Stimulated activated CD4-positive, alpha-beta T cell treated with anti-CD3 and anti-CD28 coated beads, Interleukin-1b, Interleukin-23, amount 100 ng/mL, for 4 hours (primary cell): ENCODE measurements at regions not wholly inside any gene's neighbourhood (a gene's known extent, or its start where the extent isn't known, plus 50 kb on each side); places are given as distances from the start of the nearest gene placed in this dataset.

Source experiments
- DNase-seq, 2 donors: peaks; one replicate each; pipeline ENCODE4 v3.0.0-alpha.2; 2020; ENCODE audit warnings: low read depth in 2 of 2

- DNase-seq, result no peak
These were observed 555.2 kb downstream of the FGF9 start for GRCh38 chr13:22226086-22226485.

- no peak for DNase-seq
These were observed 557.0 kb downstream of the FGF9 start for GRCh38 chr13:22227895-22228294.

GRCh38 chr13:22229916-22230315, 559.0 kb downstream of the FGF9 start:
- no peak for DNase-seq

DNA sequence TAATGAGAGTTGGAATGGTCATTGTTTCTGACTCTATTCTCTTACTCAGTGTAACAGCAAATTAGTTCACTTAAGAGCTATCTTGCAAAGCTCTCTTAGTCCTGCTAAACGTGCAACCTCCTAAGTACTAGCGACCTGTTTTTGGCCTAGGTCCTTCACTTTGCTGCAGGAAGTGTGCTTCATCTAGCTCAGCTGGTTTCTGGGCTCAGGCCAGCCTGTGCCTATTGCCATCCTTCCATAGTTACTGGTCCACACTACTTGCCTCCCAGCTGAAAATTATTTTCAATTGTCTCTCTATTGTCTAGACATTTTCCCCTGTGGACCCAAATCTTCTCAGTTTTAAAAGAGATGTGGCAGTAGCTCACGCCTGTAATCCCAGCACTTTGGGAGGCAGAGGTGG, 561.3 kb downstream of the FGF9 start:
- no peak for DNase-seq

DNA sequence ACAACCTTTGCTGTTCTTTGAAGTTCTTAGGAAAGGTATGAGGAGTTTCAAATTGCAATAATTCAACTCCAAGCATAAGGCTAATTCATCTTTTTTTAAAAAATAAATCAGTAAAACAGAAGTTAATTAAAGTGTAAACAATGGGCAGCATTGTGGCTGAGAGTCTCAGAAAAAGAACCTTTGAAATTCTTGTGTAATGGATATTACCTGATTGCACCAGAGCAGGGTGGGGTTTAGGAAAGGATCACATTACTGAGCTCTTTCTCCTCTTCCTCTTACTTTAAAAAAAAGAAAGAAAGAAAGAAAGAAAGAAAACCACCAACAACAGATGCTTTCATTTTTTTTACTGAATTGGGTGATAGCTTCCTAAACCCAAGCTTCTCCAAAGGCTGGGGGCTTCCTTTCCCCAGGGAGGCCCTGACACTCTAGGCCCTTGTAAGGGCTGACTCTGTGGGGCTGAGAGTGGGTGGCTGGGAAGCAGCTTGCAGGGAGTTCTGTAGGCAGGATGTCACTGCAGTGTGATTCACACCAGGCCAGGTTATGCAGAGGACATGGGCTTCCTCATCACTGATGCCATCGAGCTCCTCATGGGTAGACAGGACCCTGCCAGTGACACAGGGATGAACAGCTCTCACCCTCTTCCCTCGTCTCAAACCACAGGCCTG, 564.5 kb downstream of the FGF9 start:
- no peak for DNase-seq

DNA sequence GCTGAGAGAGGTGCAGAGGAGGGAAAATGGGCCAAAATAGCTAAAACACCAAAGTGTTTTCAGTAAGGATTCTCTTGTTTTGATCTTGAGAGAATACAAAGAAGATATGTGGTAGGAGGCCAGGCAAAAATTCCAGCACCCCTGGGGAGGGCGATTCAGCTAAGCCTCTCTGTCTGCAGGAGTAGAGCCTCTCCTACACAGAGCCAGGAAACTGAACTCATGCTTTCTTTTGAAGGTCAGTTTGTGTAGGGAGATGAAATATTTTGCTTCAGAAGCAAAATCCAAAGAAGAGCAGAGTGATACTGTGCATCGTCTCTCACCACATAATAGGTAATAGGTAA, 565.0 kb downstream of the FGF9 start:
- DNase-seq, result no peak

- no peak for DNase-seq
These were observed 567.4 kb downstream of the FGF9 start for GRCh38 chr13:22238269-22238668.

DNA sequence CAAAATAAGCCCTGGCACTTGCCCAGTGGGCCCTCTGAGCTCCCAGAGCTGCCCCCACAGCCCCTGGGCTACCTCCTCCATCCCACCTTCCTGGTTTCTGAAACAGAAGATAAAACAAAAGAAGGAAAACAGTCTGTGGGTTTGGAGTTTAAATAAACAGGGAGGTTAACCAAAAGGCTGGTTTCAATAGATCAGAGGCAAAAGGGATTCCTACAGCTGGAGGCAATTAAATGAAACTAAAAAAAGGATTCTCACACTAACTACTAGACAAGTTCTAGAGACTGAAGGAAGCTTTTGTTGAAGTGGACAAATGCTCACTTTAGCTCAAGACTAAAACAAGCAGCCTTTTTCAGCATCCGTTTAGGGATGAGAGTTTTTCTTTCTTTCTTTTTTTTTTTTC, 569.8 kb downstream of the FGF9 start:
- DNase-seq, result no peak

DNA sequence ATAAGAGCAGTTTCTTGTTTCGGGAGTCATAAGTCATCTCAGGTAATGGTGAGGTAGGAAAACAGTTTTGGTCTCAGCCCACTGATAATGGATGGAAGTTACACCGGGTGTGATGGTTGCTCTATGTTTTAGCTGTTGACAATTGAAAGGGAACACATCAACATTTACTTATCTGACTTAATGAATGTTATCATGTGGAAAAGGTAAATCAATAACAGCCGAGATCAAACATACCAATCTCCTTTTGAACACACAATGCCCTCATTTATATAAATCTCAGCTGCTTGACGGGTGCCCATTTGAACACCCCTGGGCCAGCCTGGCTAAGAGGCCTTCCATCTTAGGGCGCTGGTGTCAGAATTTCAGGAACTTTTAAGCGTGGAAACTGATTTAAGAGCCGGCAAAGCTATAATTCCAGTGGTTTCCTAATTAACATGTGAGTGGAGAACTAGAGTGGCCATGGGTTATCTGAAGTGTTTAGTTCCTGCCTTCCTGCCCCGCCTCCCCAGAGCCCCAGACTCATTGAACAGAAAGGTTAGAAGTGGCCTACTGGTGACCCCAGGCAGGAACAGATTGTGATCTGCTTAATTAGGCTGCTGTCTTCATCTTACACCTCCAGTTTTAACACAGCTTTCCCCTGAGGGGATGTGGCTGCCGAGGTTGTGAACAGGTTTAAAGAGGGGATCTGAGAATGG, 572.7 kb downstream of the FGF9 start:
- no peak for DNase-seq

- no peak for DNase-seq
These were observed 581.5 kb downstream of the FGF9 start for GRCh38 chr13:22252281-22252830.

- no peak for DNase-seq
These were observed 582.2 kb downstream of the FGF9 start for GRCh38 chr13:22253107-22253506.

- no peak for DNase-seq
These were observed 585.3 kb downstream of the FGF9 start for GRCh38 chr13:22256111-22256639.

- DNase-seq, result no peak
These were observed 591.4 kb downstream of the FGF9 start for GRCh38 chr13:22262001-22262885.

GRCh38 chr13:22263185-22263584, 592.3 kb downstream of the FGF9 start:
- no peak for DNase-seq

GRCh38 chr13:22265563-22265962, 594.7 kb downstream of the FGF9 start:
- DNase-seq, result no peak

DNA sequence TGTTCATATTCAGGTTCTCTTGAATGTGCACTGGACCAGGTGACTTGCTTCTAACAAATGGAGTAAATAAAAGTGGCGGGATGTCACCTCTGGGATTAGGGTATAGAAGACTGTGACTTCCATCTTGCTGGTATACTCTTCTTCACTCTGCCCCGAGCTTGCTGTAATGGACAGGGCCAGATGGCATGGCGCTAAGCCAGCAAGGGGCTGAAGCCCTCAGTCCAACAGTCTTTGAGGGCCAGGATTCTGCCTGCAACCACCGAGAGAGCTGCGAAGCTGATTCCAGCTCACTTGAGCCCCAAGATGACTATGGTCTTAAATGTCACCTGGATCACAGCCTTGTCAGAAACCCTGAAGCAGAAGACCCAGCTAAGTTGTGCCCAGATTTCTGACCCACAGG, 600.0 kb downstream of the FGF9 start:
- no peak for DNase-seq

GRCh38 chr13:22271903-22272302, 601.0 kb downstream of the FGF9 start:
- DNase-seq, result no peak

DNA sequence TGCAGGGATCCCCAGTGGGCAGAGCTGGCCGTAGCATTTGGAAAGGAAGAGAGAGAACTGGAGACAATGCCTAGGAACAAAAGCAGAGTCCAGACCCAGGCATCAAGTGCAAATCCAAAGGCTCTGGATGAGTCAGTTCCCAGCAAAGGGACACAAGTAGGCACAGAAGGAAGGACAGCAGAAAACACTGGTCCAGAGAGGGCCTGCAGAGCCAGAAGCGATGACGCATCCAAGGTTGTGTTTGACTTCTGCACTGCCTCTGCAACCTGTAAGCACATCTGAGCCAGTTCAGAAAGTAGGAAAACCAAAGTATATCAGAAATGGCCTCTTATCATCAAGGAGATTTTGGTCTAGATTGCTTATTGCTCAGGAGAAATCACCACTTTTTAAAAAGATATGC, 604.5 kb downstream of the FGF9 start:
- no peak for DNase-seq

- DNase-seq, result no peak
These were observed 605.7 kb downstream of the FGF9 start for GRCh38 chr13:22276616-22277015.

GRCh38 chr13:22278336-22278929, 607.6 kb downstream of the FGF9 start:
- peak; percentile 49 to 56 for DNase-seq

GRCh38 chr13:22285867-22286266, 615.0 kb downstream of the FGF9 start:
- no peak for DNase-seq

DNA sequence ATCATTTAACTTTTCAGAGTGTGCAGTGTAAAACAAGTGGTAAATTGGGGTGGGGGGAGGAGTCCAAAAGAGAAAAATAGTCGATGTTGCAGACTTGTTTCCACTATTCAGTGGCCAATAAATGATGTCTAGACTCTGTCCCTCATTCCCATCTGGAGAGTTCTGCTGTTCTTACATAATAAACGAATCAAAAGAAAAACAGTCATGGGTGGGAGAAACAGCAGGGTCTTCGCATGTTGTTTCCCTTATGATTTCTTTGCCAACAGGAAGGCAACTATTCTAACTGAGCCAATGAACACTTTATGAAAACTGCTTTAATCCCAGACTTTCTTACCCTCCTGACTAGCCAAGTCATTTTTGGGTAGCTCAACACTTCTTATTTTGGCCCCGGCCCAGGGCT, 615.5 kb downstream of the FGF9 start:
- DNase-seq, result no peak
